OCI-LY7 (cell line): ENCODE measurements at regions not wholly inside any gene's neighbourhood (a gene's known extent, or its start where the extent isn't known, plus 50 kb on each side); places are given as distances from the start of the nearest gene placed in this dataset.

Source experiments
- BruUV-seq: library from RNA; stranded (reverse); fragments of 400-500 nt; replicated peaks from 2 replicates; lab custom pipeline; 2021; lab: Mats Ljungman, UMichigan
- CTCF ChIA-PET: fragments of 300-600 bp; sonication (Branson Sonifier 250); formaldehyde crosslinking; loops from one replicate; lab custom pipeline; 2022; ENCODE audit warnings: antibody characterized with exemption; ENCODE audit not compliant: unreplicated experiment; lab: Charles Lee
- POLR2A ChIA-PET: fragments of 300-600 bp; sonication (Branson Sonifier 250); formaldehyde crosslinking; loops from one replicate; lab custom pipeline; 2022; ENCODE audit warnings: antibody characterized with exemption; lab: Charles Lee
- DNase-seq: peaks from one replicate; pipeline ENCODE4 v3.0.0-alpha.2; 2015; ENCODE audit warnings: low spot score
- H2AFZ ChIP-seq: fragments of 200-600 bp; sonication (generic), shearing (Covaris generic); 2 replicates; pipeline ENCODE4 v1.6.1; 2014; ENCODE audit warnings: mild to moderate bottlenecking, antibody characterized with exemption, low read length, moderate library complexity
- H3K27ac ChIP-seq: fragments of 200-600 bp; sonication (generic); 2 replicates; pipeline ENCODE4 v1.5.1; 2014; ENCODE audit warnings: mixed run types, low read depth, mild to moderate bottlenecking, moderate library complexity, low read length, inconsistent platforms; ENCODE audit not compliant: poor library complexity, severe bottlenecking
- H3K36me3 ChIP-seq: fragments of 200-600 bp; sonication (generic); 2 replicates; pipeline ENCODE4 v1.6.1; 2014; ENCODE audit warnings: mild to moderate bottlenecking, antibody characterized with exemption, low read length, moderate library complexity, mixed read lengths; ENCODE audit not compliant: insufficient read depth
- H3K4me1 ChIP-seq: fragments of 200-600 bp; sonication (generic); 2 replicates; pipeline ENCODE4 v1.5.1; 2014; ENCODE audit warnings: mild to moderate bottlenecking, low read length; ENCODE audit not compliant: insufficient read depth, poor library complexity, severe bottlenecking
- H3K4me2 ChIP-seq: fragments of 200-600 bp; sonication (generic); 2 replicates; pipeline ENCODE4 v1.6.1; 2014; ENCODE audit warnings: mild to moderate bottlenecking, low read length
- H3K4me3 ChIP-seq: fragments of 200-600 bp; sonication (generic); 2 replicates; pipeline ENCODE4 v1.5.1; 2014; ENCODE audit warnings: mild to moderate bottlenecking, low read depth, low read length; ENCODE audit not compliant: poor library complexity, severe bottlenecking
- H3K79me2 ChIP-seq: fragments of 200-600 bp; sonication (generic); 2 replicates; pipeline ENCODE4 v1.6.1; 2016; ENCODE audit warnings: low read depth, mild to moderate bottlenecking, low read length, moderate library complexity, mixed read lengths; ENCODE audit not compliant: insufficient read depth
- H3K9me2 ChIP-seq: fragments of 200-600 bp; sonication (generic); 2 replicates; pipeline ENCODE4 v1.6.1; 2016; ENCODE audit warnings: mild to moderate bottlenecking, low read length, mixed read lengths; ENCODE audit not compliant: insufficient read depth
- H3K9me3 ChIP-seq: fragments of 200-600 bp; sonication (generic); 2 replicates; pipeline ENCODE4 v1.6.1; 2014; ENCODE audit warnings: mild to moderate bottlenecking, mixed run types, low read length, mixed read lengths
- H4K20me1 ChIP-seq: fragments of 200-600 bp; sonication (generic); 2 replicates; pipeline ENCODE4 v1.6.1; 2014; ENCODE audit warnings: mild to moderate bottlenecking, antibody characterized with exemption, low read length, moderate library complexity, mixed read lengths; ENCODE audit not compliant: insufficient read depth
- EZH2phosphoT487 ChIP-seq: fragments of 200-600 bp; sonication (generic); IDR thresholded peaks from 2 replicates; pipeline ENCODE4 v1.6.1; 2018; ENCODE audit warnings: low read depth, borderline replicate concordance, mild to moderate bottlenecking, mixed run types, antibody characterized with exemption, low read length, moderate library complexity, mixed read lengths
- intact Hi-C: fragments of 100-400 bp; cut with micrococcal nuclease; formaldehyde crosslinking; loops from one replicate; pipeline ENCODE4 v1.10.0; 2022; ENCODE audit not compliant: unreplicated experiment
- TF ChIP-seq, protein P1 (sequence below): fragments of 200-600 bp; sonication (generic); conservative IDR thresholded peaks from 2 replicates; pipeline ENCODE4 v1.5.1; 2014; ENCODE audit warnings: mild to moderate bottlenecking, antibody characterized with exemption, low read length, moderate library complexity, mixed read lengths

DNA sequence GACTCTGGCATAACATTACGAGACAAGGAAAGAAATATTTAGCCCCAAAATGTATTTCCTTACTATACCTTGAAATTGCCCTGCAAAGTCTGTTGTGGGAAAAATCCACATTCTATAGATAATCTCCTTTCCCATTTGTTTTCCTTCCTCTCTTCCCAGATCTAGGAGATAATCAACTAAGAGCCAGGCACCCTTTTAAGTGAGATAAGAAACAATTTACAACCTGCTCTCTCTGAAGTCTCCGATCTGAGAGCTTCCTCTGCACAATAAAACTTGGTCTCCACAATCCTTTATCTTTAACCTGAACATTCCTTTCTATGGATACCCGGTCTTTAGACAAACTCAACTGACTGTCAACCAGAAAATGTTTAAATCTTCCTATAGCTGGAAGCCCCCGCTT is 1160.7 kb upstream of the NRXN1 start:
- no TSS peak for BruUV-seq
- POLR2A ChIA-PET: no interaction called here

DNA sequence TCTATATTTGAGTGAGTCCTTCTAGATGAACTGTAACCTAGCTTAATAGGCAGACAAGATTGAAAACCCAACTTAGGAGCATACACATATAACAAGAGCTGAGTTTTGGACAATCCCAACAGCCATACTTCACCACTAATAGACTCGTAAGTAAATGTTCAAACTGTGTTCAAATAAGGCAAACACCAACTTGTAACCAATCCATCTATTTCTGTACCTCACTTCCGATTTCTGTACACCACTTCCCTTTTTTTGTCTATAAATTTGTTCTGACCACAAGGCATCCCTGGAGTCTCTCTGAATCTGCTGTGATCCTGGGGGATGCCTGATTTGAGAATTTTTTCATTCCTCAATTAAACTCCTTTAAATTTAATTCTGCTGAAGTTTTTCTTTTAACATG is 1149.1 kb upstream of the NRXN1 start:
- Histone ChIP-seq H3K9me2 (no peaks in the 10 kb centered on the region), H3K4me1 (peaks cover 7% of the 10 kb centered on the region), H3K36me3 (no peaks in the 10 kb centered on the region), H3K4me2 (0 out of 2 replicates have a peak overlapping the region, but pooled peaks have one; percentile 13), H3K4me3 (no peak overlapping the region), H2AFZ (no peak overlapping the region), H4K20me1 (no peaks in the 10 kb centered on the region), H3K79me2 (no peaks in the 10 kb centered on the region), H3K9me3 (no peaks in the 10 kb centered on the region; the same call in 1 of the 2 replicates), H3K27ac (no peak overlapping the region)
- peak; percentile 10 for DNase-seq
- ChIA-PET POLR2A (interaction anchor here (0.7 kb wide), 1 partner anchor 740 kb away, joined by 3 read pairs; no protein-coding TSS in a partner anchor), CTCF (no interaction called here)
- BruUV-seq: no TSS peak
- intact Hi-C loops: no loop called here
- TF ChIP-seq, protein P1, sequence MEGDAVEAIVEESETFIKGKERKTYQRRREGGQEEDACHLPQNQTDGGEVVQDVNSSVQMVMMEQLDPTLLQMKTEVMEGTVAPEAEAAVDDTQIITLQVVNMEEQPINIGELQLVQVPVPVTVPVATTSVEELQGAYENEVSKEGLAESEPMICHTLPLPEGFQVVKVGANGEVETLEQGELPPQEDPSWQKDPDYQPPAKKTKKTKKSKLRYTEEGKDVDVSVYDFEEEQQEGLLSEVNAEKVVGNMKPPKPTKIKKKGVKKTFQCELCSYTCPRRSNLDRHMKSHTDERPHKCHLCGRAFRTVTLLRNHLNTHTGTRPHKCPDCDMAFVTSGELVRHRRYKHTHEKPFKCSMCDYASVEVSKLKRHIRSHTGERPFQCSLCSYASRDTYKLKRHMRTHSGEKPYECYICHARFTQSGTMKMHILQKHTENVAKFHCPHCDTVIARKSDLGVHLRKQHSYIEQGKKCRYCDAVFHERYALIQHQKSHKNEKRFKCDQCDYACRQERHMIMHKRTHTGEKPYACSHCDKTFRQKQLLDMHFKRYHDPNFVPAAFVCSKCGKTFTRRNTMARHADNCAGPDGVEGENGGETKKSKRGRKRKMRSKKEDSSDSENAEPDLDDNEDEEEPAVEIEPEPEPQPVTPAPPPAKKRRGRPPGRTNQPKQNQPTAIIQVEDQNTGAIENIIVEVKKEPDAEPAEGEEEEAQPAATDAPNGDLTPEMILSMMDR: no peak
- no peak for TF ChIP-seq EZH2phosphoT487

More for the DNA sequence above, 1160.7 kb upstream of the NRXN1 start:
- TF ChIP-seq, protein P1: no peak
- TF ChIP-seq EZH2phosphoT487: no peak
- Histone ChIP-seq H3K4me3 (no peak overlapping the region), H3K27ac (no peak overlapping the region), H4K20me1 (no peaks in the 10 kb centered on the region), H3K4me1 (no peaks in the 10 kb centered on the region), H3K79me2 (no peaks in the 10 kb centered on the region), H3K9me2 (no peaks in the 10 kb centered on the region), H3K36me3 (no peaks in the 10 kb centered on the region), H3K9me3 (no peaks in the 10 kb centered on the region), H3K4me2 (no peak overlapping the region), H2AFZ (no peak overlapping the region)
- DNase-seq: no peak
- intact Hi-C loops: no loop called here
- CTCF ChIA-PET: no interaction called here

DNA sequence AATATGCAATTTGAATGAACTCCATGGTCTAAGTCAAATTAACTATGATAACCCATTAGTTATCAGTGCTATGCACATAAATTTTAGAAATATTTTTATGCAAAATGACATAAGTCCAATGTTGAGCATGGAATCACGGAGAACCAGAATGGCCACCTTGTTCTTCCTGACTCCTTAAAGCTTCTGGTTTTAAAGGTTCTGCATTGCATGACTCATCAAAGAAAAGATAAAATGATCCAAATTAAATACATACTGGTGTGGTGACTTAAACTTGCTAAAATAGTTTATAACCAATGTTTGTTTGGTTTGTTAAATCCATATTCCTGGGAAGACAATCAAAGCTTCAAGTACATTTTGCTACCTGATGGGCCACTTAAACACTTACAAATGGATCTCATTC is 1146.9 kb upstream of the NRXN1 start:
- no peak for TF ChIP-seq EZH2phosphoT487
- TF ChIP-seq, protein P1: no peak

More for the DNA sequence above, 1146.9 kb upstream of the NRXN1 start:
- CTCF ChIA-PET: no interaction called here
- H3K4me2 ChIP-seq: no peak overlapping the region
- H3K4me1 ChIP-seq: peaks cover 7% of the 10 kb centered on the region
- no peak overlapping the region for H3K4me3 ChIP-seq
- H3K27ac ChIP-seq: no peak overlapping the region
- H3K9me3 ChIP-seq: no peaks in the 10 kb centered on the region; the same call in 1 of the 2 replicates
- DNase-seq: no peak
- no peaks in the 10 kb centered on the region for H3K9me2 ChIP-seq
- intact Hi-C loops: no loop called here
- H2AFZ ChIP-seq: no peak overlapping the region
- H4K20me1 ChIP-seq: no peaks in the 10 kb centered on the region
- no peaks in the 10 kb centered on the region for H3K79me2 ChIP-seq
- BruUV-seq: no TSS peak
- POLR2A ChIA-PET: no interaction called here
- no peaks in the 10 kb centered on the region for H3K36me3 ChIP-seq
